Osteocyte (in vitro differentiated cells): ENCODE measurements at regions not wholly inside any gene's neighbourhood (a gene's known extent, or its start where the extent isn't known, plus 50 kb on each side); places are given as distances from the start of the nearest gene placed in this dataset.
A peak's percentile ranks its signal among the peaks of the same experiment; 100 is the strongest.
"Not testable (repeated sequence)": the region's sequence is repeated elsewhere in the genome, so short reads cannot be mapped to it uniquely, and the experiment has no call there.

ENCODE experiments used
- DNase-seq: peaks from one replicate; pipeline ENCODE4 v3.0.0; 2021; ENCODE audit warnings: mixed read lengths; ENCODE audit not compliant: unreplicated experiment; ENCODE audit errors: extremely low spot score
- H3K27ac Mint-ChIP-seq: one replicate; pipeline ENCODE4 v1.8.0; 2021; ENCODE audit warnings: mild to moderate bottlenecking, mixed read lengths; ENCODE audit not compliant: unreplicated experiment
- H3K27me3 Mint-ChIP-seq: one replicate; pipeline ENCODE4 v1.8.0; 2021; ENCODE audit warnings: mixed read lengths; ENCODE audit not compliant: unreplicated experiment
- H3K36me3 Mint-ChIP-seq: one replicate; pipeline ENCODE4 v1.8.0; 2021; ENCODE audit warnings: mixed read lengths; ENCODE audit not compliant: unreplicated experiment
- H3K4me1 Mint-ChIP-seq: one replicate; pipeline ENCODE4 v1.8.0; 2021; ENCODE audit warnings: mixed read lengths; ENCODE audit not compliant: unreplicated experiment
- H3K4me3 Mint-ChIP-seq: one replicate; pipeline ENCODE4 v1.8.0; 2021; ENCODE audit warnings: mild to moderate bottlenecking, moderate library complexity, mixed read lengths; ENCODE audit not compliant: unreplicated experiment
- H3K9me3 Mint-ChIP-seq: one replicate; pipeline ENCODE4 v1.8.0; 2021; ENCODE audit warnings: mixed read lengths; ENCODE audit not compliant: unreplicated experiment
- CTCF ChIP-seq: fragments of 200-600 bp; sonication (generic); IDR thresholded peaks from 2 replicates; pipeline ENCODE4 v1.5.0; 2021; ENCODE audit warnings: antibody characterized with exemption, mild to moderate bottlenecking, moderate library complexity

- Mint-ChIP-seq H3K27me3 (no peaks in the 10 kb centered on the region), H3K4me1 (no peaks in the 10 kb centered on the region), H3K36me3 (no peaks in the 10 kb centered on the region), H3K4me3 (no peak overlapping the region), H3K27ac (no peak overlapping the region), H3K9me3 (no peaks in the 10 kb centered on the region)
- no peak for TF ChIP-seq CTCF
- DNase-seq, result peak; percentile 42
Measured at GRCh38 chr14:78029601-78030372, 140.4 kb upstream of the NRXN3 start.

- no peaks in the 10 kb centered on the region for H3K36me3 Mint-ChIP-seq
- H3K27me3 Mint-ChIP-seq, result no peaks in the 10 kb centered on the region
- no peak overlapping the region for H3K4me3 Mint-ChIP-seq
- no peaks in the 10 kb centered on the region for H3K9me3 Mint-ChIP-seq
- DNase-seq, result no peak
- no peak for TF ChIP-seq CTCF
- H3K4me1 Mint-ChIP-seq, result no peaks in the 10 kb centered on the region
- no peak overlapping the region for H3K27ac Mint-ChIP-seq
Measured at GRCh38 chr14:78043349-78043748, 126.8 kb upstream of the NRXN3 start.

- peaks cover 14% of the 10 kb centered on the region for H3K9me3 Mint-ChIP-seq
- TF ChIP-seq CTCF, result no peak
- H3K4me3 Mint-ChIP-seq, result no peak overlapping the region
- DNase-seq, result peak; percentile 54
- H3K36me3 Mint-ChIP-seq, result no peaks in the 10 kb centered on the region
- no peaks in the 10 kb centered on the region for H3K27me3 Mint-ChIP-seq
- no peak overlapping the region for H3K27ac Mint-ChIP-seq
- no peaks in the 10 kb centered on the region for H3K4me1 Mint-ChIP-seq
Measured at GRCh38 chr14:78048120-78048519, 122.1 kb upstream of the NRXN3 start.

GRCh38 chr14:78056890-78057289, 113.3 kb upstream of the NRXN3 start:
- DNase-seq, H3K36me3 Mint-ChIP-seq, H3K27ac Mint-ChIP-seq, H3K4me1 Mint-ChIP-seq, H3K4me3 Mint-ChIP-seq, H3K27me3 Mint-ChIP-seq: not testable (repeated sequence)
- H3K9me3 Mint-ChIP-seq, result peaks cover 12% of the 10 kb centered on the region

- no peak for DNase-seq
- Mint-ChIP-seq H3K27me3 (no peaks in the 10 kb centered on the region), H3K27ac (no peak overlapping the region), H3K4me3 (no peak overlapping the region), H3K36me3 (no peaks in the 10 kb centered on the region), H3K9me3 (no peaks in the 10 kb centered on the region), H3K4me1 (no peaks in the 10 kb centered on the region)
- TF ChIP-seq CTCF, result no peak
Measured at GRCh38 chr14:78070344-78070743, 99.8 kb upstream of the NRXN3 start.
